ENCODE measurements at regions not wholly inside any gene's neighbourhood (a gene's known extent, or its start where the extent isn't known, plus 50 kb on each side); places are given as distances from the start of the nearest gene placed in this dataset.

DNA sequence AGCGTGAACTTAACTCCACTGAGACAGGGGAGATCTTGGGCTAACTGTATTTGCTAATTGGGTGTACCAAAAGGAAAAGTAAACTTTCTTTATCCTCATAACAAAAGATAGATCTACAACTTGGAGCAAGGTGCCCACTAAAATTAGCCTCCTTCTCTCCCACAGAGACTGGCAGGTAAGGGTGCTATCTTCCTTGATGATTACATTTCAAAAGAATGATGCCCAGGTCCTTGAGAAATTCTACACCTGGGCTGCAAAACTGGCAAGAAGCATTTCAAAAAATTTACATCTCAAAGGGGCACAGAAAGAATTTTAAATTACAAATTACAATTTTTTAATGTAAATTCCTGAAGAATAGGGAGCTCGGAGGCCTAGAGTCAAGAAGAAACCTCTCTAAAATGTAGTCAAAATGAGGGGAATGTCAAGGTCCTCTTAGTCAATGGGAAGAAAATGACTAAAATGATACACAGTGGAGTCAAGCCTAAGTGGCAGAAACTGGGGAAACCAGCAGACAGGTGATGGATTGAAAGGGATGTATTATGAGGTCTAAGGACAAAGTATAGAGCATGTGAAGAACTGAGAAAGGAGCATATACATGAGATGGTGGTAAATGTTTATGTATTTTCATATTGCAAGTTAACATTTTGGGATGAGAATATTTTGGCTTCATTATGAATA lies 348.3 kb upstream of the TUSC1 start:
- no peaks in the 10 kb centered on the region for H3K4me1 Mint-ChIP-seq
- H3K36me3 Mint-ChIP-seq: no peaks in the 10 kb centered on the region
- H3K9me3 Mint-ChIP-seq: peaks cover 17% of the 10 kb centered on the region in 2 donors
- Histone ChIP-seq H3K9me3 (ENCODE audit: control insufficient read depth, insufficient read depth, low read length) (peaks cover 6% of the 10 kb centered on the region), H3K27ac (ENCODE audit: low read length) (no peak overlapping the region), H3K4me1 (ENCODE audit: control insufficient read depth, insufficient read depth, low read length) (no peaks in the 10 kb centered on the region), H3K4me3 (ENCODE audit: low read length) (no peak overlapping the region), H3K27me3 (ENCODE audit: control insufficient read depth, insufficient read depth, low read length) (no peaks in the 10 kb centered on the region), H3K36me3 (ENCODE audit: control insufficient read depth, insufficient read depth, low read length) (no peaks in the 10 kb centered on the region)
- ATAC-seq: no peak
- DNase-seq: no peak
- H3K27me3 Mint-ChIP-seq (ENCODE audit: low read depth in 2 of 2): no peaks in the 10 kb centered on the region
- TF ChIP-seq, protein P1, sequence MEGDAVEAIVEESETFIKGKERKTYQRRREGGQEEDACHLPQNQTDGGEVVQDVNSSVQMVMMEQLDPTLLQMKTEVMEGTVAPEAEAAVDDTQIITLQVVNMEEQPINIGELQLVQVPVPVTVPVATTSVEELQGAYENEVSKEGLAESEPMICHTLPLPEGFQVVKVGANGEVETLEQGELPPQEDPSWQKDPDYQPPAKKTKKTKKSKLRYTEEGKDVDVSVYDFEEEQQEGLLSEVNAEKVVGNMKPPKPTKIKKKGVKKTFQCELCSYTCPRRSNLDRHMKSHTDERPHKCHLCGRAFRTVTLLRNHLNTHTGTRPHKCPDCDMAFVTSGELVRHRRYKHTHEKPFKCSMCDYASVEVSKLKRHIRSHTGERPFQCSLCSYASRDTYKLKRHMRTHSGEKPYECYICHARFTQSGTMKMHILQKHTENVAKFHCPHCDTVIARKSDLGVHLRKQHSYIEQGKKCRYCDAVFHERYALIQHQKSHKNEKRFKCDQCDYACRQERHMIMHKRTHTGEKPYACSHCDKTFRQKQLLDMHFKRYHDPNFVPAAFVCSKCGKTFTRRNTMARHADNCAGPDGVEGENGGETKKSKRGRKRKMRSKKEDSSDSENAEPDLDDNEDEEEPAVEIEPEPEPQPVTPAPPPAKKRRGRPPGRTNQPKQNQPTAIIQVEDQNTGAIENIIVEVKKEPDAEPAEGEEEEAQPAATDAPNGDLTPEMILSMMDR (IDR thresholded peaks at IDR 0.05): no peak
- intact Hi-C loops (cut with micrococcal nuclease): no loop called here
- no peak overlapping the region for H3K27ac Mint-ChIP-seq
- 63% methylated on average over 1 of the region's 2 CpGs for WGBS (ENCODE audit: insufficient coverage)
- no peak overlapping the region for H3K4me3 Mint-ChIP-seq

DNA sequence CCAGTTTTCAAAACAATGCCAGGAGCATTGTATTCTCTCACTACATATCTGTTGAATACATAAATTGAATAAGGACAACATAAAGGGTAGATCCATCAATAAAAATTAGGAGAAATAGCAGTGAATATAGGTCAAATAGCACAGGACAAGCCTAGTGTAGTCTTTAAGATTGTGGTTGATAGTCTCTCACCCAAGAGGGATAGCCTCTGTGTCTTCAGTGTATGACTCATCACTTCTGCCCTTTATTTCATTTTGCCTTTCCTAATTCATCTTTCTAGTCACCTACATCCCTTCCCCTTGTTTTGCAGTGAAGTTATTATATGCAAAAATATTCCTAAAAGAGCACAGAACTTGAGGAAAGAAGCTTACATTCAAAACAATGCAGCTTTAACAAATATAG lies 335.0 kb upstream of the TUSC1 start:
- no peaks in the 10 kb centered on the region for H3K36me3 ChIP-seq (ENCODE audit: control insufficient read depth, insufficient read depth, low read length)
- ATAC-seq (no peak), DNase-seq (no peak)
- Mint-ChIP-seq H3K27me3 (ENCODE audit: low read depth in 2 of 2) (no peaks in the 10 kb centered on the region), H3K36me3 (peaks cover 16% of the 10 kb centered on the region), H3K27ac (no peak overlapping the region), H3K4me3 (no peak overlapping the region), H3K4me1 (no peaks in the 10 kb centered on the region), H3K9me3 (peaks cover 9 to 24% of the 10 kb centered on the region in 2 donors)
- H3K4me3 ChIP-seq (ENCODE audit: low read length): no peak overlapping the region
- no peaks in the 10 kb centered on the region for H3K27me3 ChIP-seq (ENCODE audit: control insufficient read depth, insufficient read depth, low read length)
- TF ChIP-seq, protein P1 (IDR thresholded peaks at IDR 0.05): no peak
- H3K4me1 ChIP-seq (ENCODE audit: control insufficient read depth, insufficient read depth, low read length): no peaks in the 10 kb centered on the region
- intact Hi-C loops (cut with micrococcal nuclease): no loop called here
- H3K9me3 ChIP-seq (ENCODE audit: control insufficient read depth, insufficient read depth, low read length): peaks cover 3% of the 10 kb centered on the region
- H3K27ac ChIP-seq (ENCODE audit: low read length): no peak overlapping the region

DNA sequence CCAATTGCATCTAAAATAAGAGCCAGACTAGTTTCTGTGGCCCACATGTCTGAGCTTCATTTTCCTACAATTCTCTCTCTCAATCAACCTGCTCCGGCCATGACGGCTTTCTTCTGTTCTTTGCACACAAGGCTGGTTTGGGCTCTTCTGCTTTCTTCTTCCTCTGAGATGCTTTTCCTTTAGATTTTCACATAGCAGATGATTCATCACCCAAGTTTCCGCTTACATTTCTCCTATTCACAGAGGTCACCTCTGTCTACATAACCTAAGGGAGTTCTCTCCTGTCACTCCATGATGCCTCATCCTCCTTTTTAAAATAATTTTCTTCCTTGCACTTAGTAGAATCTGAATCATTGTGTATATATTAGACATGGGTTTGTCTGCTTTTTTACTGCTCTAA lies 334.6 kb upstream of the TUSC1 start:
- no peak overlapping the region for H3K27ac ChIP-seq (ENCODE audit: low read length)
- Mint-ChIP-seq H3K4me3 (no peak overlapping the region), H3K27me3 (ENCODE audit: low read depth in 2 of 2) (no peaks in the 10 kb centered on the region), H3K4me1 (no peaks in the 10 kb centered on the region), H3K9me3 (peaks cover 9 to 20% of the 10 kb centered on the region in 2 donors), H3K27ac (no peak overlapping the region), H3K36me3 (peaks cover 16% of the 10 kb centered on the region)
- intact Hi-C loops (cut with micrococcal nuclease): no loop called here
- TF ChIP-seq, protein P1 (IDR thresholded peaks at IDR 0.05): no peak
- 89% methylated on average over 3 of the region's 3 CpGs for WGBS (ENCODE audit: insufficient coverage)
- H3K27me3 ChIP-seq (ENCODE audit: control insufficient read depth, insufficient read depth, low read length): no peaks in the 10 kb centered on the region
- no peaks in the 10 kb centered on the region for H3K36me3 ChIP-seq (ENCODE audit: control insufficient read depth, insufficient read depth, low read length)
- no peak overlapping the region for H3K4me3 ChIP-seq (ENCODE audit: low read length)
- peaks cover 3% of the 10 kb centered on the region for H3K9me3 ChIP-seq (ENCODE audit: control insufficient read depth, insufficient read depth, low read length)
- no peak for DNase-seq
- H3K4me1 ChIP-seq (ENCODE audit: control insufficient read depth, insufficient read depth, low read length): no peaks in the 10 kb centered on the region
- ATAC-seq: no peak

DNA sequence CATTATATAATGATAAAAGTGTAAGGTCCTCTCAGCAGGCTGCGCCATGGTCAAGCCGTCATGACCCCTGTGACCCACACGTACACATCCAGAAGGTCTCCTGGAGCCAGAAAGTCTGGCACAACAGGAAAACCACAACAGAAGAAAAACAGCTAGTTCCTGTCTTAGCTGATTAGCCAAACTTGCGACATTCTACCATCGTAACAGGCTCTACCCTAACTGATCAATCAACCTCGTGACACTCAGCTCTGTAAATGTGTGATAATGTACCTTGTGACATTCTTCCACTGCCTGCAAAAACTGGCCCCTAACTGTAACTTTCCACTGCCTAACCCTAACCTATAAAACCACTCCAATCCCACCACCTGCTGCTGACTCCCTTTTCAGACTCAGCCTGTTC lies 316.4 kb upstream of the TUSC1 start:
- no peaks in the 10 kb centered on the region for H3K4me1 ChIP-seq (ENCODE audit: control insufficient read depth, insufficient read depth, low read length)
- intact Hi-C loops (cut with micrococcal nuclease): no loop called here
- peaks cover 42% of the 10 kb centered on the region for H3K9me3 ChIP-seq (ENCODE audit: control insufficient read depth, insufficient read depth, low read length)
- Mint-ChIP-seq H3K9me3 (peaks cover 12 to 23% of the 10 kb centered on the region in 2 donors), H3K27me3 (ENCODE audit: low read depth in 2 of 2) (no peaks in the 10 kb centered on the region), H3K36me3 (no peaks in the 10 kb centered on the region), H3K4me3 (no peak overlapping the region), H3K27ac (no peak overlapping the region), H3K4me1 (no peaks in the 10 kb centered on the region)
- WGBS (ENCODE audit: insufficient coverage): 42% methylated on average over 6 of the region's 6 CpGs
- no peak overlapping the region for H3K27ac ChIP-seq (ENCODE audit: low read length)
- no peak overlapping the region for H3K4me3 ChIP-seq (ENCODE audit: low read length)
- no peaks in the 10 kb centered on the region for H3K27me3 ChIP-seq (ENCODE audit: control insufficient read depth, insufficient read depth, low read length)
- DNase-seq (no peak), ATAC-seq (no peak)
- TF ChIP-seq, protein P1 (IDR thresholded peaks at IDR 0.05): no peak
- no peaks in the 10 kb centered on the region for H3K36me3 ChIP-seq (ENCODE audit: control insufficient read depth, insufficient read depth, low read length)

Measured in natural killer cell (primary cell).